HG03280 (cell line): ENCODE measurements at regions not wholly inside any gene's neighbourhood (a gene's known extent, or its start where the extent isn't known, plus 50 kb on each side); places are given as distances from the start of the nearest gene placed in this dataset.
"Not testable (repeated sequence)": the region's sequence is repeated elsewhere in the genome, so short reads cannot be mapped to it uniquely, and the experiment has no call there.

Source experiments
- ATAC-seq: cut with Tn5 transposase; IDR thresholded peaks from one replicate; pipeline ENCODE4 v1.9.1; 2021; ENCODE audit warnings: mild to moderate bottlenecking, moderate library complexity; ENCODE audit not compliant: unreplicated experiment

- no peak for ATAC-seq
Observed at GRCh38 chr4:27119239-27119638, 258.6 kb downstream of the STIM2 start.

DNA sequence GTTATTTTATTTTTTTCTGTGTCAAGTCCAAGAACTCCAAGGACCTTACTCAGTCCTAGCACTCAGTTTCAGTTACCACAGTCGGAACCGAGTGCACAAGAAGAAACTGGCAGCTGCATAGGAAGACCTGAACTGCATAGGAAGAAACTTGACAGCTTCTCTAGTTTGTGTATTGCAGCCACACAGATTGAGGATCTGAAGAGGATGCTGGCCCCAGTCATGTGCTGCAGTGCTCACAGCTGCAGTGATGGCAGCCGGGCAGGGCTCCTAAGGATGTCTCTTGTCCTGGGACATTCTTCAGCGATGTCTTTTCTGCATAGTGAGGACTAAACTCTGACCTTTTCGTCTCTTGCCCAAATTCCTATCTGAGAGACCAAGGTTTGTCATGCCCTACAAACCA lies 261.2 kb downstream of the STIM2 start:
- ATAC-seq = no peak

DNA sequence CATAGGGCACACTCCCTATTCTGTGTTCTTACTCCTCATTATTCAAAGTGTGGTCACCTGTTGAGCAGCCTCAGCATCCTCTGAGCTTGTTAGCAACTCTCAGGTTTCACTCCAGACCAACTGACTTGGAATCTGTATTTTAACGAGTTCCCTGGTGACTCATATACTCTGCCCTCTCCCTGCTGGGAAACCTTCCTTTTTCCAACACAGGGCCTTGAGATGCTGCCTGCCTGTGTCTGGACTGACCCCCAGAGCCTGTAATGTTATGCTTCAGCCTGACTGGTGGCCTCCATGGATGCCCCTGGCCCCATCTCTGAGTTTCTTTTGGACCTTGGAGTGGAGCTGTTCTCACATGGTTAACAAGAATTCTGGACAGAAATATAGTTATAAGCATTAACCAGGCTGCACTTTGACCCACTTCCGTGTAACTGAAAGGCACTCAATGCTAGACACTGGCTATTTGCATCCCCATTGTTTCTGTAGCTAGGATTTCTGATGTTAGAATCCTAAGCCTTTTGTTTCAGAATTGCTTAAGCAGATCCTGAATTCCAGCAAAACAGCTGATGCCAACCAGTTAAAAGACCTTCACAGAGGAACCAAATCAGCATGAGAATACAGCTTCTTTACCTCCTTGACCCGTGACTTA lies 262.6 kb downstream of the STIM2 start:
- ATAC-seq = no peak

GRCh38 chr4:27123769-27124124 lies 263.1 kb downstream of the STIM2 start:
- no peak for ATAC-seq

GRCh38 chr4:27126895-27127294 lies 266.3 kb downstream of the STIM2 start:
- not testable (repeated sequence) for ATAC-seq

DNA sequence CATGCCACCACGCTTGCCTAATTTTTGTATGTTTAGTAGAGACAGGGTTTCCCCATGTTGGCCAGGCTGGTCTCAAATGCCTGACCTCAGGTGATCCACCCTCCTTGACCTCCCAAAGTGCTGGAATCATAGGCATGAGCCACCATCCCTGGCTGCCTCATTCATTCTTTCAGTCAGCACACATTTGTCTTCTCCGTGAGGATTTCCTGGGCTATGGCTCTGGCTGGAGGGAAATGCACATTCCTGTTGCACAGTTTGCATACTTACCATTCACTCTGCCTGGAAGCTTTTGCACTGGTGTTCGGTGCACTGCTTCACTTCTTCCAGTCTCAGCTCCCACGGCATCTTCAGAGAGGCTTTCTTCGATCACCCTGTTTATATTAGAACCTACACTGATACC lies 267.8 kb downstream of the STIM2 start:
- ATAC-seq = no peak

GRCh38 chr4:27129871-27130366 lies 269.3 kb downstream of the STIM2 start:
- ATAC-seq = no peak

GRCh38 chr4:27132497-27132896 lies 271.9 kb downstream of the STIM2 start:
- ATAC-seq = no peak

DNA sequence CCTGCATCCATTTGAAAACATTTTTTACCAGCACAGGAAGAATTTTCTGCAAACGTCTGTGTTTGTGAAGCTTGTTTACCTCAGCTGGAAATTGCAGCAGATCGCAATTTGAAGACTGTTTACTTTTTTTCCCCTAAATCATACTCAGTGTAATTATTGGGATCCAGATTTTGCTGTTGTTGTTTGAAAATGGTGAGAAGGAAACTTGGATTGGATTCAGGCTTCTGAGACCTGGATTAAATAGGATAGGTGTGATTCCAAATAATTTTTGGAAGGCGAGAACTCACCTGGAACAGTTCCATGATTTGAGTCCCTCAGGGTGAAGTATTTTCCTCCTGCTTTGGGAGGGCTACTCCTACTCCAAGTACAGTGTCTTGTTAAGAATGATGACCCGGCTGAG lies 279.8 kb downstream of the STIM2 start:
- no peak for ATAC-seq

DNA sequence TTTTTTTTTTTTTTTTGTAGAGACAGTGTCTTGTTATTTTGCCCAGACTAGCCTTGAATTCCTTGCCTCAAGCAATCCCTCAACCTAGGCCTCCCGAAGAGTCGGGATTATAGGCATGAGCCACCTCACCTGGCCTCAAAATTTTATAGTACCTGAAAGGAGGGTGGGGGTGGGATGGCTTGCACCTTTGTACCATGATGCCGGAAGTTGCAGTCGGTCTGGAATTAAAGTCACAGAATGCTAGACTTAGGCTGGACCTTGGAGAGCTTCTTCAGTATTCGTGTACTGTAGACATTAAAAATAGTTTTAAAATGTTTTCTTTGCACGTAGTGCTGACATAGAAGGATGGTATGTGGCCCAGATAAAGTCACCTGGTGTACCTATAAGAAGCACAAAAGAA lies 280.9 kb downstream of the STIM2 start:
- ATAC-seq = no peak

DNA sequence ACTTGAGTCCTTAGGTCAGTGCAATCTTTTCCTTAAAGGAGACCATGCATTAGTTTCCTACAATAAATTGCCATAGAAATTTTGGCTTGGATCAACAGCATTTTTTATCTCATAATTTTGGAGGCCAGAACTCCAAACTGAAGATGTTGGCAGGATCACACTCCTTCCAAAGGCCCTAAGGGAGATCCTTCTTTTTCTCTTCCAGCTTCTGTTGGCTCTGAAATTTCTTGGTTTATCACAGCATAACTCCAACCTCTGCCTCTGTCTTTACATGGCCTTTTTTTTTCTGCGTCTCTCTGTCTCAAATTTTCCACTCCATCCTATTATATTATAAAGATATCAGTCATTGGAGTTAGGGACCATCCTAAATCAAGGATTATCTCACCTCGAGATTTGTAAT lies 282.2 kb downstream of the STIM2 start:
- ATAC-seq = no peak

GRCh38 chr4:27145597-27145996 lies 285.0 kb downstream of the STIM2 start:
- ATAC-seq = no peak

DNA sequence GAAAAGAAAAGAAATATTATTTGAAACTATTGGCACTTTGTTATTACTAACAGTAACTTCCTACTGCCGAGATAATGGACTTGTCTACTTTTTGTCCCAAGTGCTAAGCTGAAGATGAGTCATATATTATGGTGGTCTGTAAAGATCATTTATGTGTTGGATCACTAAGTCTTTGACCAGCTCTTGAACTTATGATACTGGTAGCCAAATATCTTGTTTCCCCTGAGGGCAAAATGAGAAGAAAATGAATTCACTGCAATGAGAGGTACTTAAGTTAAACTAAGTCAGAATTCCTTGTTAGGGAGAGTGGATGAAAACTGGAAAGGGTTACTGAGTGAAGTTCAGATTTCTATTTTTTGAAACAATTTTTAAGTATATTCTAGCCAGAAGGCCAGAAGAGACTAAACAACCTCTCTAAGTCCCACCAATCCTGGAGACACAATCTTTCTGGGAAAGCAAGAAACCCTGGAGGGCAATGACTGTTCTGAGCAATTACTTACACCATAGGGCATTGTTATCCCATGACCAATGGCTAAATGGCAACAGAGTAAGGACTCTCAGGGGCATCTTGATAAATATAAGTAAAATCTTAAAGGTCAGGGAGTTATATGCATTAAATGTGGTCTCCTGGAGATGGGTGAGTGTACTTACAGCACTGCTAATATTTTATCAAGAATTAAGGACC lies 287.7 kb downstream of the STIM2 start:
- no peak for ATAC-seq

DNA sequence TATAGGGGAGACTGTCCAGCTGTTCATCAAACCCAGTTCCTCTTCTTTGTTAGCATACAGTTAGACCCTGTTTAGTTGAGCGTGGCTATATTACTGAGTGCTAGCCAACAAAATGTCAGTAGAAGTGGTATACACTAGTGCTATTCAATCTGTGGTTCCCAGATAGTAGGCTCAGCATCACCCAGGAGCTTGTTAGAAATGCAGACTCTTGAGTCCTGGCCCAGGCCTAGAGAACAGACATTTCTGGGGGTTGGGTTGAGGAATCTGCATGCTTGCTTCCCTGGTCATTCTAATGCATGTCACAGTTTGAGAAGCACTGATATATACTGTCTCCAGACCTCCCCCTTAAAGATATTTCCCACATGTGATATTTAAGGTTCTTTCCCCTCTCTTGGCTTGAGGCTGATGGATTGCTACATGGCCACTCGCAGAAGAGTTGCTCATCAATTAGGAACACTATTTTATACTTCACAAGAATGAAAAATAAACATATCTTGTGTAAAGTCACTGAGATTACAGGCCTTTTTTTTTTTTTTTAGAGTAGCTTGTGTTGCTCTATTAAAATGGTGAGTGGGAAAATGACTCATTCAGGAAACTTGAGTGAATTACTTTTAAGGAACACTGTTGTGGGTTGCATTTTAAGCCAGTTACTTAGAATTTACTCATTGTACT lies 289.0 kb downstream of the STIM2 start:
- no peak for ATAC-seq

- ATAC-seq = no peak
Observed at GRCh38 chr4:27152703-27153102, 292.1 kb downstream of the STIM2 start.

GRCh38 chr4:27154706-27155105 lies 294.1 kb downstream of the STIM2 start:
- ATAC-seq = no peak

DNA sequence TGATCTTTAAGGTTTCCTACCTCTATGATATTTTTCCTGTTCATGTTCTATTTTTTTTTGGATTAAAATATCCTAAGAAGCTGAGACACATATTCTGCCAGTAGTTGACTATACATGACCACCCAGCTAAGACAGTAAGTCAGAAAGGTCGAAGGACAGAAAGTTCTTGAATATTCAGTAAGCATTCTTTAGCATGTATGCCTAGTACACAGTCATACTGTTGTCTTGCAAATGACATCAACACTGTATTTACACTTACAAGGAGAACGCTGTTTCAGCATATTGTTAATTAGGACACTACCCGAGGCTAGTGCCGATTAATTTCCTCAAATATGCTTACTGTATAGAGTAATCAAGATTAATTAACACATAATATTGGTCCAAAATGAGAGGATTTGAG lies 300.6 kb downstream of the STIM2 start:
- no peak for ATAC-seq

- no peak for ATAC-seq
Observed at GRCh38 chr4:27168783-27169182, 308.1 kb downstream of the STIM2 start.

DNA sequence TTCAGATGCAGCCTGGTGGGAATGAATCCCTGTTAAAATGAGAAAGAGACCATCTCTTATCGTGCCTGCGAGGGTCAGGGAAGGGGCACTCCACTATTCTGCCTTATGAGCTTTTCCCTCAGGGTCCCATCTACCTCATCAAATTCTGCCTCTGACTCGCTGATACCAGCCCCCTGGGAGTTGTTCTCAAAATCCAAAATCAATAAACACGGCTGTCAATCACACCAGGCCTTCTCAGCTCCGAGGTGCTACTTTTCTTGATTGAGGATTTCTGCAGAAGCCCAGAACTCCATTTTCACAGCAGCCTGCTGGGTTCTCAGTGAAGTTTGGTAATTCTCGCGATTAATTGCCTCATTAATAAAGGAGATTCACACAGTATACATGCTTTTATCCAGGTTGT lies 312.6 kb downstream of the STIM2 start:
- no peak for ATAC-seq

DNA sequence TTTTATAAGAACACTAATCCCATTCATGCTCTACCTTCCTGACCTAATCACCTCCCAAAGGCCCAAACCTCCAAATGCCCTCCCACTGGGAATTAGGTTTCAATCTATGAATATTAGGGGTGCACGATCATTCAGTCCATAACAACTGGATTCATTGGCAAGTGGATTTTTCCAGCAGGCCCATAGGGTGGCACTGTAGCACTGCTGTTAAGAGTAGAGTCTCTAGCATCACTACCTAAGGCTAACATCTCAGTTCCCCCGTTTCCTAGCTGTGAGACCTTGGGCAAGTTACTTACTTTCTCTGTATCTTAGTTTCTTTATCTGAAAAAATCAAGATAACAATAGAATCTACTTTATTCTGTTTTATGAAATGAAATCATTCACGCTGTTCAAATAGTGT lies 315.8 kb downstream of the STIM2 start:
- no peak for ATAC-seq

- ATAC-seq = no peak
Observed at GRCh38 chr4:27176881-27177280, 316.2 kb downstream of the STIM2 start.

- no peak for ATAC-seq
Observed at GRCh38 chr4:27178061-27178460, 317.4 kb downstream of the STIM2 start.
